Thyroid gland (tissue), 4 donors: ENCODE measurements at regions not wholly inside any gene's neighbourhood (a gene's known extent, or its start where the extent isn't known, plus 50 kb on each side); places are given as distances from the start of the nearest gene placed in this dataset.

Experiments used
- DNase-seq, 2 donors: peaks; one replicate each; pipeline ENCODE4 v3.0.0-alpha.2; 2019
- H3K27ac ChIP-seq, 3 donors: fragments of 200-600 bp; sonication (generic); 1 replicate in 2 of 3; 2 replicates in 1 of 3; pipeline ENCODE4 v1.5.1; 2016 to 2019; ENCODE audit warnings: mild to moderate bottlenecking in 1 of 3, moderate library complexity in 1 of 3
- H3K27me3 ChIP-seq: fragments of 200-600 bp; sonication (generic); one replicate; pipeline ENCODE4 v1.5.1; 2019
- H3K36me3 ChIP-seq, 2 donors: fragments of 200-600 bp; sonication (generic); one replicate each; pipeline ENCODE4 v1.5.1; 2016 to 2019
- H3K4me1 ChIP-seq, 2 donors: fragments of 200-600 bp; sonication (generic); one replicate each; pipeline ENCODE4 v1.5.1; 2017 to 2019
- H3K4me3 ChIP-seq, 3 donors: fragments of 200-600 bp; sonication (generic); replicated peaks in 1 of 3; 1 replicate in 2 of 3; 2 replicates in 1 of 3; pipeline ENCODE4 v1.5.1; 2016; ENCODE audit warnings: mild to moderate bottlenecking in 1 of 3
- H3K9me3 ChIP-seq: fragments of 200-600 bp; sonication (generic); one replicate; pipeline ENCODE4 v1.5.1; 2017
- CTCF ChIP-seq, 6 experiments: fragments of 200-600 bp in 3 of 6; fragments of 450-650 bp in 3 of 6; sonication (generic) in 3 of 6; IDR thresholded peaks; one replicate each; pipeline ENCODE4 v1.5.1; 2016 to 2019; ENCODE audit warnings: antibody characterized with exemption in 6 of 6, mild to moderate bottlenecking in 2 of 6, inconsistent platforms in 1 of 6, moderate library complexity in 1 of 6
- POLR2A ChIP-seq, 2 donors: fragments of 450-650 bp; IDR thresholded peaks; one replicate each; pipeline ENCODE4 v1.6.1; 2017; ENCODE audit warnings: antibody characterized with exemption in 2 of 2, mild to moderate bottlenecking in 2 of 2, moderate library complexity in 1 of 2
- WGBS, 2 donors: methylation state at CpG; one replicate each; pipeline ENCODE4 v1.1.5; 2017; 5-methylcytosine and 5-hydroxymethylcytosine counted together
- intact Hi-C: fragments of 100-400 bp; cut with DNase I; formaldehyde crosslinking; loops from one replicate; pipeline ENCODE4 v1.15.1; 2023

GRCh38 chr7:49389871-49390479, 383.5 kb upstream of the VWC2 start:
- intact Hi-C loops = no loop called here
- H3K36me3 ChIP-seq = no peaks in the 10 kb centered on the region
- no peak for DNase-seq

GRCh38 chr7:49396229-49396628, 377.2 kb upstream of the VWC2 start:
- H3K9me3 ChIP-seq = no peaks in the 10 kb centered on the region
- no peak for DNase-seq
- no peaks in the 10 kb centered on the region for H3K36me3 ChIP-seq
- TF ChIP-seq POLR2A (IDR thresholded peaks at IDR 0.05) = no peak
- no peak for TF ChIP-seq CTCF (IDR thresholded peaks at IDR 0.05)
- H3K4me1 ChIP-seq = no peaks in the 10 kb centered on the region
- intact Hi-C loops = no loop called here
- no peak overlapping the region for H3K27ac ChIP-seq
- WGBS, 2 donors = 80 to 85% methylated on average over 4 of the region's 4 CpGs
- H3K27me3 ChIP-seq = no peaks in the 10 kb centered on the region
- no peak overlapping the region for H3K4me3 ChIP-seq

More at GRCh38 chr7:49389871-49390479, 383.5 kb upstream of the VWC2 start:
- H3K9me3 ChIP-seq = no peaks in the 10 kb centered on the region
- no peak for TF ChIP-seq CTCF (IDR thresholded peaks at IDR 0.05)
- TF ChIP-seq POLR2A (IDR thresholded peaks at IDR 0.05) = no peak
- H3K27me3 ChIP-seq = no peaks in the 10 kb centered on the region
- 76 to 79% methylated on average over 7 of the region's 7 CpGs for WGBS, 2 donors
- H3K4me3 ChIP-seq = no peak overlapping the region
- H3K4me1 ChIP-seq = no peaks in the 10 kb centered on the region
- H3K27ac ChIP-seq = no peak overlapping the region

- Histone ChIP-seq H3K27me3 (no peaks in the 10 kb centered on the region), H3K4me1 (no peaks in the 10 kb centered on the region), H3K36me3 (no peaks in the 10 kb centered on the region), H3K27ac (no peak overlapping the region), H3K4me3 (no peak overlapping the region), H3K9me3 (no peaks in the 10 kb centered on the region)
- intact Hi-C loops = no loop called here
- TF ChIP-seq CTCF (IDR thresholded peaks at IDR 0.05) (no peak), POLR2A (IDR thresholded peaks at IDR 0.05) (no peak)
- no peak for DNase-seq
- 85 to 90% methylated on average over 4 of the region's 4 CpGs for WGBS, 2 donors
Measured at GRCh38 chr7:49397750-49398149, 375.7 kb upstream of the VWC2 start.

DNA sequence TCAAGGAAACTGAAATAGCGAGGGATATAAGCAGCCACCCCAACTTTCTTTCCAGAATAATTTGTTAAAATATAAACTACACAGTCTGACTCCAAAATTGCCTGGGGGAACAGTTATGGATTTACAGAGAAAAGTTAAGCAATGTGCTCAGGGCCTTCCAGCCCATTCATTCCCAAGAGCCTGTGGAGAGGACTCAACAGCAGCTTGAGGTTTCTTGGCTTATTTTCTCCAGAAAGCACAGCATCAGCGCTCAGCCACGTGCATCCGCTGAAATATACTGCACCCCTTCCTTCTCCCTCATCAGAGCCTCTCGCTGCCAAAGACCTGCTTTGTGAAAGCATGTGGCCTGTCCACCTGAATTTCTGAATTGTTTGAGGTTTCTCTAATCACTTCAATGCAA, 375.2 kb upstream of the VWC2 start:
- no peaks in the 10 kb centered on the region for H3K27me3 ChIP-seq
- H3K27ac ChIP-seq = no peak overlapping the region
- TF ChIP-seq CTCF (IDR thresholded peaks at IDR 0.05) (no peak), POLR2A (IDR thresholded peaks at IDR 0.05) (no peak)
- H3K4me3 ChIP-seq = no peak overlapping the region
- DNase-seq = no peak
- intact Hi-C loops = no loop called here
- H3K36me3 ChIP-seq = no peaks in the 10 kb centered on the region
- no peaks in the 10 kb centered on the region for H3K9me3 ChIP-seq
- no peaks in the 10 kb centered on the region for H3K4me1 ChIP-seq
- WGBS, 2 donors = 38 to 56% methylated on average over 5 of the region's 5 CpGs

- intact Hi-C loops = no loop called here
- no peak for TF ChIP-seq POLR2A (IDR thresholded peaks at IDR 0.05)
- TF ChIP-seq CTCF (IDR thresholded peaks at IDR 0.05) = no peak
- Histone ChIP-seq H3K36me3 (no peaks in the 10 kb centered on the region), H3K27ac (no peak overlapping the region), H3K4me3 (no peak overlapping the region), H3K4me1 (no peaks in the 10 kb centered on the region), H3K27me3 (no peaks in the 10 kb centered on the region), H3K9me3 (no peaks in the 10 kb centered on the region)
- no peak for DNase-seq
- WGBS, 2 donors = 68 to 74% methylated on average over 3 of the region's 3 CpGs
Measured at GRCh38 chr7:49398746-49399145, 374.7 kb upstream of the VWC2 start.
